GM23248 (cell line): ENCODE measurements at regions not wholly inside any gene's neighbourhood (a gene's known extent, or its start where the extent isn't known, plus 50 kb on each side); places are given as distances from the start of the nearest gene placed in this dataset.

Source experiments
- EZH2 ChIP-seq: fragments of 200-600 bp; sonication (generic); IDR thresholded peaks from 2 replicates; pipeline ENCODE4 v1.6.1; 2018; ENCODE audit warnings: antibody characterized with exemption, mild to moderate bottlenecking; ENCODE audit not compliant: insufficient read depth, poor library complexity, severe bottlenecking
- EZH2phosphoT487 ChIP-seq: fragments of 200-600 bp; sonication (generic); IDR thresholded peaks from 2 replicates; pipeline ENCODE4 v1.6.1; 2018; ENCODE audit warnings: antibody characterized with exemption, moderate library complexity, mild to moderate bottlenecking, low read depth; ENCODE audit not compliant: insufficient read depth

- TF ChIP-seq EZH2 (no peak), EZH2phosphoT487 (no peak)
Observed at GRCh38 chr6:81981812-81982211, 229.3 kb upstream of the TENT5A start.
